K562 (cell line): ENCODE measurements at regions not wholly inside any gene's neighbourhood (a gene's known extent, or its start where the extent isn't known, plus 50 kb on each side); places are given as distances from the start of the nearest gene placed in this dataset.

Source experiments
- ATAC-seq: fragments of 200-7000 bp; cut with Tn5 transposase; 3 replicates; pipeline ENCODE4 v1.9.1; 2020; ENCODE audit warnings: moderate library complexity
- BruUV-seq: library from RNA; stranded (reverse); fragments of 400-500 nt; replicated peaks from 2 replicates; lab custom pipeline; 2021; lab: Mats Ljungman, UMichigan
- CTCF ChIA-PET: fragments of 300-600 bp; formaldehyde crosslinking; extraction: SDS; loops from one replicate; lab custom pipeline; 2021; ENCODE audit warnings: low intra/inter-chr PET ratio; lab: Yijun Ruan, JAX
- POLR2A ChIA-PET: fragments of 300-600, 350-650 bp; sonication (Branson Sonifier 250); formaldehyde crosslinking; extraction: SDS; loops from one replicate; lab custom pipeline; 2021; ENCODE audit warnings: antibody characterized with exemption, inconsistent platforms; lab: Yijun Ruan, JAX
- DNase-seq, 4 experiments: peaks; one replicate each; pipeline versions ENCODE4 v3.0.0 to v3.0.0-alpha.2; 2011 to 2018; ENCODE audit warnings: low spot score in 3 of 4, mixed read lengths in 3 of 4; ENCODE audit errors: extremely low read depth in 1 of 4
- FAIRE-seq: peaks from 2 replicates; lab custom pipeline; 2011; peaks lifted over from hg19 to GRCh38; lab: Jason Lieb, UNC
- H2AFZ ChIP-seq: 2 replicates; pipeline ENCODE4 v1.6.0; 2011; ENCODE audit warnings: low read depth, low read length, control low read depth, inconsistent platforms
- H3K27ac ChIP-seq: fragments of 200-600 bp; 3 replicates; pipeline ENCODE4 v1.8.0; 2011; ENCODE audit warnings: low read depth, mild to moderate bottlenecking, control low read depth, inconsistent platforms, low read length, moderate library complexity, mixed read lengths; ENCODE audit errors: extremely low read depth
- H3K27me3 ChIP-seq, 2 experiments: fragments of 300-600 bp in 1 of 2; 2 replicates in 1 of 2; 3 replicates in 1 of 2; pipeline versions ENCODE4 v1.6.0 to v1.8.0; 2011; ENCODE audit warnings: inconsistent platforms in 2 of 2, low read length in 2 of 2, mild to moderate bottlenecking in 1 of 2, mixed read lengths in 1 of 2, moderate library complexity in 1 of 2; ENCODE audit not compliant: control insufficient read depth in 2 of 2, insufficient read depth in 2 of 2
- H3K36me3 ChIP-seq: fragments of 300-600 bp; 3 replicates; pipeline ENCODE4 v1.8.0; 2011; ENCODE audit warnings: mild to moderate bottlenecking, low read length, inconsistent platforms; ENCODE audit not compliant: control insufficient read depth, insufficient read depth
- H3K4me1 ChIP-seq, 2 experiments: fragments of 200-600 bp in 1 of 2; replicated peaks in 1 of 2; 2 replicates in 1 of 2; 3 replicates in 1 of 2; pipeline versions ENCODE4 v1.5.1 to v1.8.0; 2011; ENCODE audit warnings: inconsistent platforms in 2 of 2, low read length in 2 of 2, mild to moderate bottlenecking in 1 of 2, mixed read lengths in 1 of 2, moderate library complexity in 1 of 2; ENCODE audit not compliant: control insufficient read depth in 2 of 2, insufficient read depth in 2 of 2
- H3K4me2 ChIP-seq: 2 replicates; pipeline ENCODE4 v1.6.1; 2011; ENCODE audit warnings: low read length, control low read depth, inconsistent platforms, mixed read lengths; ENCODE audit not compliant: insufficient read depth
- H3K4me3 ChIP-seq: fragments of 200-600 bp; sonication (generic), shearing (Covaris generic); 2 replicates; pipeline ENCODE4 v1.5.1; 2016; ENCODE audit warnings: control low read depth, inconsistent platforms
- H3K79me2 ChIP-seq: fragments of 200-600 bp; 3 replicates; pipeline ENCODE4 v1.8.0; 2011; ENCODE audit warnings: low read length, inconsistent platforms; ENCODE audit not compliant: control insufficient read depth, insufficient read depth
- H3K9ac ChIP-seq, 2 experiments: 2 replicates each; pipeline versions ENCODE4 v1.6.0 to v1.6.1; 2011; ENCODE audit warnings: low read depth in 2 of 2, low read length in 2 of 2, control low read depth in 1 of 2, inconsistent platforms in 1 of 2, mild to moderate bottlenecking in 1 of 2, mixed read lengths in 1 of 2; ENCODE audit not compliant: insufficient read depth in 1 of 2
- H3K9me1 ChIP-seq: one replicate; pipeline ENCODE4 v1.6.0; 2011; ENCODE audit warnings: inconsistent platforms, mild to moderate bottlenecking, low read length, moderate library complexity; ENCODE audit not compliant: control insufficient read depth, insufficient read depth
- H3K9me3 ChIP-seq: replicated peaks from 2 replicates; pipeline ENCODE4 v1.5.1; 2011; ENCODE audit warnings: low read depth, low read length, inconsistent platforms; ENCODE audit not compliant: control insufficient read depth, insufficient read depth
- H4K20me1 ChIP-seq: replicated peaks from 2 replicates; pipeline ENCODE4 v1.6.1; 2011; ENCODE audit warnings: low read length, inconsistent platforms, mixed read lengths; ENCODE audit not compliant: control insufficient read depth, insufficient read depth
- CHD2 ChIP-seq: IDR thresholded peaks from 2 replicates; pipeline ENCODE4 v1.6.1; 2011; ENCODE audit warnings: low read depth, low read length
- PTTG1 ChIP-seq: fragments of 450-650 bp; IDR thresholded peaks from 2 replicates; pipeline ENCODE4 v1.6.1; 2016; ENCODE audit warnings: low read depth, mild to moderate bottlenecking, missing genetic modification characterization, missing compliant biosample characterization
- RAD21 ChIP-seq, 2 experiments: fragments of 250-450 bp in 1 of 2; fragments of 450-650 bp in 1 of 2; sonication (Bioruptor Pico) in 1 of 2; formaldehyde crosslinking in 1 of 2; IDR thresholded peaks in 1 of 2; conservative IDR thresholded peaks in 1 of 2; 2 replicates each; pipeline versions ENCODE4 v1.4.0 to v1.8.0; 2020 to 2022; ENCODE audit warnings: mild to moderate bottlenecking in 2 of 2, moderate library complexity in 1 of 2
- SPI1 ChIP-seq: IDR thresholded peaks from 2 replicates; pipeline ENCODE4 v1.6.1; 2011; ENCODE audit warnings: low read depth, low read length, control low read depth, borderline replicate concordance
- ZKSCAN8 ChIP-seq: fragments of 200-800 bp; sonication (Bioruptor generic); IDR thresholded peaks from 2 replicates; pipeline ENCODE4 v1.6.1; 2016; ENCODE audit warnings: missing genetic modification characterization, missing compliant biosample characterization
- ZNF253 ChIP-seq: fragments of 250-450 bp; sonication (Bioruptor Pico); conservative IDR thresholded peaks from 2 replicates; pipeline ENCODE4 v1.6.1; 2021; ENCODE audit warnings: mild to moderate bottlenecking
- WGBS: fragments of 100-300 bp; shearing (Covaris generic); methylation state at CpG from one replicate; pipeline ENCODE4 v1.1.6; 2016; ENCODE audit warnings: low coverage, mixed read lengths; ENCODE audit not compliant: insufficient coverage; ENCODE audit errors: missing lambda C conversion rate; 5-methylcytosine and 5-hydroxymethylcytosine counted together
- in situ Hi-C: fragments of 300-500 bp; cut with MboI; formaldehyde crosslinking; loops from 4 replicates; pipeline ENCODE4 v1.15.0; 2018; ENCODE audit warnings: inconsistent platforms, mixed read lengths
- intact Hi-C: fragments of 100-400 bp; cut with micrococcal nuclease; formaldehyde crosslinking; loops from 2 replicates; pipeline ENCODE4 v1.14.2; 2022
- TF ChIP-seq, protein P1 (sequence below): fragments of 250-450 bp; sonication (Bioruptor Pico); IDR thresholded peaks from 2 replicates; pipeline ENCODE4 v1.5.0; 2021; ENCODE audit warnings: mild to moderate bottlenecking, moderate library complexity
- TF ChIP-seq, protein P2 (sequence below), 2 experiments: fragments of 150-350 bp in 1 of 2; IDR thresholded peaks; 2 replicates each; pipeline ENCODE4 v1.6.1; 2012 to 2016; ENCODE audit warnings: low read depth in 2 of 2, low read length in 2 of 2, mild to moderate bottlenecking in 1 of 2, moderate library complexity in 1 of 2

DNA sequence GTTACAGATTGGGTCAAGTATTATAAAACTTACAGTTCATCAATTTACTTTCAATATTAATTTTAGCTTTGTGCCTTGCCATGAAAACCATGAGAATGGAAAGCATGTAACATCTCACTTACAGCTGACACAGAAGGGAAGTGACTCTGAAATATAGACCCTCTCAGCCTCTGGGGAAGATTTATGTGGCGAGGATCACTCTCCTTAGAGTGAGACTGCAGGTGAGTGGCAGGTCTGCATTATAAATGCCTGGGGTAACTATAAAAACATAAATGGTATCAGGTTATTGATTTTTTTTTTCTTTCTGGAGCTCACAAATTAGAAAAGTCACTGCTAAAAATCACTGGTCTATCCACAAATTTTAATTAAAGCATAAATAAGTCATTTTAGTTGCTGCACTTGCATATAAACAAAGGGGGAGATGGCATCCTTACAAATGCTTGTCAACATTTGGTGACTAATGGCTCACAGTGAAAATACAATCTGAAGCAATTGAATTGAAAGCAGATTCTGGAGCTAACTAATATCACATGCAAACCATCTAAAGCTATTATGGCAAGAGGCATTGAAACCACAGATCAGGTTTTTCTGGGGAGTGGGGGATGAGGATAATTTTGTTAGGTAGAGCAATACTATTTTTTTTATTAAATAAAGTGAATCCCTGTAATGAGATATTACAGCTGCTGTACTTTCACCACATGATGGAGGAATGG, 200.9 kb downstream of the TM2D1 start:
- Histone ChIP-seq H2AFZ (no peak overlapping the region), H3K27ac (no peak overlapping the region), H3K27me3 (peaks cover 0 to 2% of the 10 kb centered on the region in 2 experiments; a peak in 3 of 5 replicates), H3K4me2 (no peak overlapping the region), H3K36me3 (no peaks in the 10 kb centered on the region), H4K20me1 (no peaks in the 10 kb centered on the region), H3K4me3 (no peak overlapping the region), H3K79me2 (no peaks in the 10 kb centered on the region), H3K4me1 (no peaks in the 10 kb centered on the region), H3K9me1 (no peaks in the 10 kb centered on the region), H3K9ac (no peak overlapping the region), H3K9me3 (no peaks in the 10 kb centered on the region)
- no TSS peak for BruUV-seq
- in situ Hi-C loops (no loop called here), intact Hi-C loops (no loop called here)
- FAIRE-seq (no peak), ATAC-seq (no peak), DNase-seq (no peak)
- POLR2A ChIA-PET, result interaction anchor here (0.6 to 1.2 kb wide), 4 partner anchors 9 to 1446 kb away, joined by 3 read pairs; no protein-coding TSS in a partner anchor
- 6% methylated on average over 1 of the region's 1 CpG for WGBS
- CTCF ChIA-PET, result no interaction called here
- TF ChIP-seq CHD2 (no peak), RAD21 (CRISPR knock-in tag; conservative IDR thresholded peaks at IDR 0.05 in 1 of 2, IDR thresholded peaks at IDR 0.05 in 1 of 2) (no peak), PTTG1 (tag) (no peak), SPI1 (no peak), ZNF253 (CRISPR knock-in tag) (no peak), ZKSCAN8 (CRISPR knock-in tag) (no peak)
- TF ChIP-seq, protein P1, sequence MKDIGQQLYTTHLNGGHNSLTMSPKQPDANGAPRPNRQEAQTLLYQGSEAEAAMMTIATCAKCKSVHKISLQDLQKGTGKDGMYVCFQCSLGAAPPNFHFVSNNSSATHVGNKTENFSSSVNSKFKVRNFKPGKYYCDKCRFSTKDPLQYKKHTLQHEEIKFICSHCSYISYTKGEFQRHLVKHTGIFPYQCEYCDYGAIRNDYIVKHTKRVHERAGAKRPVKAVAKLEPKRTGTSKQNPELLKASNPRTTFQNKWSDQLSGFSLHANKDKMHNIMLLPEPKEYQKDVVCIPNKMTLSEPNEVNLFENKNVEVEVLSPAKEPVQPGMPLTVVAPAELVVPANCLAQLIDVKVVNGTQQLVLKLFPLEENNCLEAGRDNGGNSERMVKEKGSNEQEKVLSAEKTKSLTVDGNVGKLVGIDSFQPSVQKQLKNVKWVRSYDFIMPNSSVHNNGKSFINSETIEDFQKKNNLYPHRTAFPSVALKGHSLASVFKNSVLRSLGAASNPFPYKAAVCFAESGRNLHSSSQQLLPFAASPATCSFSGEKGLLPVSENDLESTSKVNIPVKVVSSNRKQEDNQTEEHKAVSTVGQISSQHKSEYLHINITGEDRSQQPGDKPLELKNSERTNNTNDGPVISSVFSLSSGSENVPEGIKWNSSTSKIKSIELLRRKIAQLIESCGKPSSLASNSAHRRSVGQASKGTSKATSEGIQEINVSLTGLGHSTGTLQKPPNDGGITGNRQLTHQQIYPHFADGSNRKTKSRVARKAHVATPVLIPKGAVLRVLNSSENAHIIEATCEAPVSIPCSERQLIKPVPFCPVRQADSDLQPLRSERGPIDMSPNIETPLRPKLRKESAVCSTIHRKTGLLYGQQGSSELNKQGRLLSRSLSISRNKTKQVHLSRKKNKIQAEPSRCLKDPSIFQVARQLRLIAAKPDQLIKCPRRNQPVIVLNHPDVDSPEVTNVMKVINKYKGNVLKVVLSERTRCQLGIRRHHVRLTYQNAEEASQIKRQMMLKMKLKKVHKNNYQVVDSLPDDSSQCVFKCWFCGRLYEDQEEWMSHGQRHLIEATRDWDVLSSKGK (CRISPR knock-in tag), result no peak
- TF ChIP-seq, protein P2, sequence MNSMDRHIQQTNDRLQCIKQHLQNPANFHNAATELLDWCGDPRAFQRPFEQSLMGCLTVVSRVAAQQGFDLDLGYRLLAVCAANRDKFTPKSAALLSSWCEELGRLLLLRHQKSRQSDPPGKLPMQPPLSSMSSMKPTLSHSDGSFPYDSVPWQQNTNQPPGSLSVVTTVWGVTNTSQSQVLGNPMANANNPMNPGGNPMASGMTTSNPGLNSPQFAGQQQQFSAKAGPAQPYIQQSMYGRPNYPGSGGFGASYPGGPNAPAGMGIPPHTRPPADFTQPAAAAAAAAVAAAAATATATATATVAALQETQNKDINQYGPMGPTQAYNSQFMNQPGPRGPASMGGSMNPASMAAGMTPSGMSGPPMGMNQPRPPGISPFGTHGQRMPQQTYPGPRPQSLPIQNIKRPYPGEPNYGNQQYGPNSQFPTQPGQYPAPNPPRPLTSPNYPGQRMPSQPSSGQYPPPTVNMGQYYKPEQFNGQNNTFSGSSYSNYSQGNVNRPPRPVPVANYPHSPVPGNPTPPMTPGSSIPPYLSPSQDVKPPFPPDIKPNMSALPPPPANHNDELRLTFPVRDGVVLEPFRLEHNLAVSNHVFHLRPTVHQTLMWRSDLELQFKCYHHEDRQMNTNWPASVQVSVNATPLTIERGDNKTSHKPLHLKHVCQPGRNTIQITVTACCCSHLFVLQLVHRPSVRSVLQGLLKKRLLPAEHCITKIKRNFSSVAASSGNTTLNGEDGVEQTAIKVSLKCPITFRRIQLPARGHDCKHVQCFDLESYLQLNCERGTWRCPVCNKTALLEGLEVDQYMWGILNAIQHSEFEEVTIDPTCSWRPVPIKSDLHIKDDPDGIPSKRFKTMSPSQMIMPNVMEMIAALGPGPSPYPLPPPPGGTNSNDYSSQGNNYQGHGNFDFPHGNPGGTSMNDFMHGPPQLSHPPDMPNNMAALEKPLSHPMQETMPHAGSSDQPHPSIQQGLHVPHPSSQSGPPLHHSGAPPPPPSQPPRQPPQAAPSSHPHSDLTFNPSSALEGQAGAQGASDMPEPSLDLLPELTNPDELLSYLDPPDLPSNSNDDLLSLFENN (IDR thresholded peaks at IDR 0.05; ENCODE audit: low read depth in 2 of 2, low read length in 2 of 2), result no peak
